ENCODE measurements at regions not wholly inside any gene's neighbourhood (a gene's known extent, or its start where the extent isn't known, plus 50 kb on each side); places are given as distances from the start of the nearest gene placed in this dataset.

GRCh38 chr2:61763605-61764034 is 90.2 kb downstream of the FAM161A start:
- DNase-seq (ENCODE audit: extremely low read depth, low read depth): peak; percentile 38
- TF ChIP-seq, protein P1, sequence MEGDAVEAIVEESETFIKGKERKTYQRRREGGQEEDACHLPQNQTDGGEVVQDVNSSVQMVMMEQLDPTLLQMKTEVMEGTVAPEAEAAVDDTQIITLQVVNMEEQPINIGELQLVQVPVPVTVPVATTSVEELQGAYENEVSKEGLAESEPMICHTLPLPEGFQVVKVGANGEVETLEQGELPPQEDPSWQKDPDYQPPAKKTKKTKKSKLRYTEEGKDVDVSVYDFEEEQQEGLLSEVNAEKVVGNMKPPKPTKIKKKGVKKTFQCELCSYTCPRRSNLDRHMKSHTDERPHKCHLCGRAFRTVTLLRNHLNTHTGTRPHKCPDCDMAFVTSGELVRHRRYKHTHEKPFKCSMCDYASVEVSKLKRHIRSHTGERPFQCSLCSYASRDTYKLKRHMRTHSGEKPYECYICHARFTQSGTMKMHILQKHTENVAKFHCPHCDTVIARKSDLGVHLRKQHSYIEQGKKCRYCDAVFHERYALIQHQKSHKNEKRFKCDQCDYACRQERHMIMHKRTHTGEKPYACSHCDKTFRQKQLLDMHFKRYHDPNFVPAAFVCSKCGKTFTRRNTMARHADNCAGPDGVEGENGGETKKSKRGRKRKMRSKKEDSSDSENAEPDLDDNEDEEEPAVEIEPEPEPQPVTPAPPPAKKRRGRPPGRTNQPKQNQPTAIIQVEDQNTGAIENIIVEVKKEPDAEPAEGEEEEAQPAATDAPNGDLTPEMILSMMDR (IDR thresholded peaks at IDR 0.05; ENCODE audit: low read depth, low read length): peak; percentile 38

DNA sequence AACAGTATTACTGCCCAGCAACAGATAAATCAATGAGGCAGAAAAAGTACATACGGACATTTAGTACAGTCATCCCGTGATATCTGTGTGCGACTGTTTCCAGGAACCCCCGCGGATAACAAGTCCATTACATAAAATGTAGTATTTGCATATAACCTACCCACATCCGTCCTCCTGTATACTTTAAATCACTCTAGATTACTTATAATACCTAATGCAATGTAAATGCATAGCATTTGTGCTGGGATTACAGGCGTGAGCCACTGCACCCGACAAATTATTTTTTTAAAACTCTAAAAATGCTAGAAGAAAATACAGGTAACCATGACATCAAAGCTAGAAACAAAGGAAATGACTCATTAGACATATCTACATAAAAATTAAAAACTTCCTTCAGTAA is 91.6 kb downstream of the FAM161A start:
- no peak for DNase-seq (ENCODE audit: extremely low read depth, low read depth)
- TF ChIP-seq, protein P1 (IDR thresholded peaks at IDR 0.05; ENCODE audit: low read depth, low read length): no peak

DNA sequence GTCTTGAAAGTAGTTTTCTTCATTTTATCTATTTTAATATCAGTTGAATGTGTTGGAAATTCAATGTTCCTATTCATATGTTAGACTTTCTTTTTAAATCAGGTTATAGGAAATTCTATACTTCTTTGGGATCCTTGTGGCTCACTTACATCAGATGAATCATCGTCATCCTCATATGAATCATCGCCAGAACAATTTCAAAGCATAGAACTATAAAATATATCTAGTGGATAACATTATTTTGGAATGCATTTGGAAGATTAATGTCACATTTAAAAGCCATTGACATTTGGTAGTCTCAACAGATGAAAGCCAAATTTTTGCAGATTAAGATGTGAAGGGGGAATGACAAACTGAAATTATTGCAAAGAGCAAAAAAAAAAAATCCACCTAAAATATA is 94.1 kb downstream of the FAM161A start:
- no peak for DNase-seq (ENCODE audit: extremely low read depth, low read depth)
- TF ChIP-seq, protein P1 (IDR thresholded peaks at IDR 0.05; ENCODE audit: low read depth, low read length): no peak

DNA sequence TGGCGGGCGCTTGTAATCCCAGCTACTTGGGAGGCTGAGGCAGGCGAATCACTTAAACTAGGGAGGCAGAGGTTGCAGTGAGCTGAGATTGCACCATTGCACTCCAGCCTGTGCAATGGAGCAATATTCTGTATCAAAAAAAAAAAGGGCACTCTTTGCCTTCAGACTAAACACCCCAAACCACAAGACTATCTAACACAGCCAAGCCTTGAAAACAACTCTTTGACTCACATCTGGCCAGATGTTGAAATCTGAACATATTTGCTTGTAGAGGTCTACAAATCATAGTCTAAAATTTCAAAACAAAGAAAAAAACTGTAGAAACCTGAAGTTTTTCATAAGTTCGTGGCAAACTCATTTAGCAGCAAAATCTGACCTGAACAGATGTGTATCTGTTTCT is 94.9 kb downstream of the FAM161A start:
- peak; percentile 83 for DNase-seq (ENCODE audit: extremely low read depth, low read depth)
- TF ChIP-seq, protein P1 (IDR thresholded peaks at IDR 0.05; ENCODE audit: low read depth, low read length): no peak

DNA sequence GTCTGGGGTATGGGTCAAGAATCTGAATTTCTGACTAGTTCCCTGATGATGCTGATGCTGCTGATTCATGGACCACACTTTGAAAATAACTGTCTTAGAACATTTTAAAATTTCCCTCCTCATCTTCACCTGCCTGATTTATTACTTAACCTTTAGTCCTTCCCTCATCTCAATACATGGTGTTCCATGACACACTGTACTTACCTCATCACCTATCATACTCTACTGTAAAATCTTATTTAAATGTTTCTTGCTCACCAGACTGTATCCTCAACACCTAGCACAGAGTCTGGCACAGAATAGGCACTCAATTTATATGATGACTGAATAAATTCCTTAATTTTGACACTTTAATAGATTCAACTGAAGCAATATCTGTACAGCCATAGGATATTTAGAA is 95.7 kb downstream of the FAM161A start:
- TF ChIP-seq, protein P1 (IDR thresholded peaks at IDR 0.05; ENCODE audit: low read depth, low read length): no peak
- DNase-seq (ENCODE audit: extremely low read depth, low read depth): no peak

DNA sequence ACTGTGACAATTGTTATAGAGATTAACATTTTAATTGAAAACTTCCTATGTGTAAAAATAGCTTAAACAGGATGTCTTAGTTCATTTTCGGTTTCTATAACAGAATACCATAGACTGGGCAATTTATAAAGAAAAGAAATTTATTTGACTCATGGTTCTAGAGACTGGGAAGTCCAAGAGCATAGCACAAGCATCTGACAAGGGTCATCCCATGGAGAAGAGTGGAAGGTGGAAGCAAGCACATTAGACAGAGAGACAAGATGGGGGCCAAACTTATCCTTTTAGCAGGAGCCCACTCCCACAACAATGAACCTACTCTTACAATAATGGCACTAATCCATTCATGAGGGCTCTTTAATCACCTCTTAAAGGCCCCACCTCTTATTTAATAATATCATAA is 100.3 kb downstream of the FAM161A start:
- TF ChIP-seq, protein P1 (IDR thresholded peaks at IDR 0.05; ENCODE audit: low read depth, low read length): no peak
- DNase-seq (ENCODE audit: extremely low read depth, low read depth): no peak

GRCh38 chr2:61750624-61751023 is 103.2 kb downstream of the FAM161A start:
- TF ChIP-seq, protein P1 (IDR thresholded peaks at IDR 0.05; ENCODE audit: low read depth, low read length): no peak
- no peak for DNase-seq (ENCODE audit: extremely low read depth, low read depth)
